Retinal pigment epithelial cell (primary cell): ENCODE measurements at regions not wholly inside any gene's neighbourhood (a gene's known extent, or its start where the extent isn't known, plus 50 kb on each side); places are given as distances from the start of the nearest gene placed in this dataset.

ENCODE experiments used
- DNase-seq: peaks from one replicate; pipeline ENCODE4 v3.0.0-alpha.2; 2010; ENCODE audit warnings: low read depth
- H3K4me3 ChIP-seq: 2 replicates; pipeline ENCODE4 v1.5.1; 2011; ENCODE audit warnings: mild to moderate bottlenecking, low read length, control low read depth, moderate library complexity
- TF ChIP-seq, protein P1 (sequence below): conservative IDR thresholded peaks from 2 replicates; pipeline ENCODE4 v1.5.1; 2011; ENCODE audit warnings: low read depth, low read length, control low read depth, inconsistent platforms

DNA sequence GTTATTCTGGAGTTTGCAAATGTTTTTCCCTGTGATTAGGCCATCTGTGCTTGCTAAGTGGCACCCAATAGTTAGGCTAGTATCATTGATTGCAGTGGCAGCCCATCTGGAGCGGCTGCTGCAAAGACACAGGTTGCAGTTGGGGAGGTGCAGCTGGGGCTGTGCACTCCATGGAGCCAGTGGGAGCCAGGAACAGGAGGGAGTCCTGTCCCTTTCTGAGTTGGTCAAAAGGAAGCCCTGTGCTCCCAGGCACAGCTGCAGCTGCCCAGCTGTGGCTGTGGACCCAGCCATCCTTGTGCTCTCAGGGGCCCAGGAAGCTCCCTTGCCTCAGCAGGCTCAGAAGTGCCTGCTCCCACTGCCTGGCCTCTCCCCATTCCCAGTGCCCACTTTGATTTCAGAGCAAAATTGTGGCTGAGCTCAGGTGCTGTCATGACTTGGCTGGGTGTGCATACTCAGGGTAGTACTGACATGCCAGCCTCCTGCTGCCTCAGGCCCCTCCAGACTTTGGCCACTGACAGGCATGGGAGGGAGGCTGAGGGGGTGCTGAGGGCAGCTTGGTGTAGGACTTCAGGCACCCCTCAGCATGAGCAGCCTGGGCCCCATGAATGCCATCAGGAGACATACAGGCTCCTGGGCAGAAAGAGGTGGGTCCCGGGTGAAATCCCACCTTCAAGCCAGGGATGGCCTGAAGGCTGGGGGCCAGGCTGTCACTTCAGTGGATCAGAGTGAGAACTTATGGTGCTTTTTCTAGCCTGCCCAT, 270.6 kb downstream of the PCDH20 start:
- no peak for DNase-seq

DNA sequence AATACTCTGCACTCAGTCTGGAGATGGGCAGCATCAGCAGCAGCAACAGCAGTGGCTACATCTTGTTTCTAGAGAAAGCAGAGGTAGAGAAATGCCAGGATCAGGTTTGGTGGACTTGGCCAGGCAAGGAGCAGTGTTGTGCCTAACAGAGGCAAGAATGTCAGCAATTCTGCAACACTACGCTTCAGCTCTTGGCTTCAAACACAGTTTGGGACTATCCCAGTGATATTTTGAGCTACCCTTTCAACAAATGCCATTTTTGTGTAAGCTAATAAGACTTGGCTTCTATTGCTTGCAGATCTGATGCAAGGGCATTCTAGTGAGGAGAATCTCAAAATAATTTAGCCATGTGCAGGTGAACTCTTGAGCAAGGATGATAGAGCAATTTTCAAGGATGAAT, 271.3 kb downstream of the PCDH20 start:
- H3K4me3 ChIP-seq: no peak overlapping the region
- TF ChIP-seq, protein P1, sequence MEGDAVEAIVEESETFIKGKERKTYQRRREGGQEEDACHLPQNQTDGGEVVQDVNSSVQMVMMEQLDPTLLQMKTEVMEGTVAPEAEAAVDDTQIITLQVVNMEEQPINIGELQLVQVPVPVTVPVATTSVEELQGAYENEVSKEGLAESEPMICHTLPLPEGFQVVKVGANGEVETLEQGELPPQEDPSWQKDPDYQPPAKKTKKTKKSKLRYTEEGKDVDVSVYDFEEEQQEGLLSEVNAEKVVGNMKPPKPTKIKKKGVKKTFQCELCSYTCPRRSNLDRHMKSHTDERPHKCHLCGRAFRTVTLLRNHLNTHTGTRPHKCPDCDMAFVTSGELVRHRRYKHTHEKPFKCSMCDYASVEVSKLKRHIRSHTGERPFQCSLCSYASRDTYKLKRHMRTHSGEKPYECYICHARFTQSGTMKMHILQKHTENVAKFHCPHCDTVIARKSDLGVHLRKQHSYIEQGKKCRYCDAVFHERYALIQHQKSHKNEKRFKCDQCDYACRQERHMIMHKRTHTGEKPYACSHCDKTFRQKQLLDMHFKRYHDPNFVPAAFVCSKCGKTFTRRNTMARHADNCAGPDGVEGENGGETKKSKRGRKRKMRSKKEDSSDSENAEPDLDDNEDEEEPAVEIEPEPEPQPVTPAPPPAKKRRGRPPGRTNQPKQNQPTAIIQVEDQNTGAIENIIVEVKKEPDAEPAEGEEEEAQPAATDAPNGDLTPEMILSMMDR: no peak
- no peak for DNase-seq

More for the DNA sequence above, 270.6 kb downstream of the PCDH20 start:
- TF ChIP-seq, protein P1: no peak
- H3K4me3 ChIP-seq: no peak overlapping the region

DNA sequence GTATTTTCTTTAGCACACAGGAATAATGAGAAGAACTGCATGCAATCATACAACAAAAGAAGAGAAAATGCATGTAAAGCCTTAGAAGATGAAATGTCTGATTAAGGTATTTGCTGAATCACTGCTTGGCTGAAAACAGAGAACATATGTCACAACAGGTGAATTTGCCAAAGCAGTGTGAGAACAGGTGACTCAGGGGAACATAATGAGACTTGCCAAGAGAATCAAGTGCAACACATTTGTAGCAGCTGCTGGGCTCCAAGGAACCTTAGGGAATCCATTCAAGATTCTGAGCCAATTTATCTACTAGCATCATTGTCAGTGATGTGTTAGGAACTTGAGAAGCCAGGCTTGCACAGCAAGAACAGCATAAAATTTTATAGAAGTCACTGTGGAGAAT, 273.1 kb downstream of the PCDH20 start:
- DNase-seq: peak; percentile 4
- no peak overlapping the region for H3K4me3 ChIP-seq
- TF ChIP-seq, protein P1: no peak

DNA sequence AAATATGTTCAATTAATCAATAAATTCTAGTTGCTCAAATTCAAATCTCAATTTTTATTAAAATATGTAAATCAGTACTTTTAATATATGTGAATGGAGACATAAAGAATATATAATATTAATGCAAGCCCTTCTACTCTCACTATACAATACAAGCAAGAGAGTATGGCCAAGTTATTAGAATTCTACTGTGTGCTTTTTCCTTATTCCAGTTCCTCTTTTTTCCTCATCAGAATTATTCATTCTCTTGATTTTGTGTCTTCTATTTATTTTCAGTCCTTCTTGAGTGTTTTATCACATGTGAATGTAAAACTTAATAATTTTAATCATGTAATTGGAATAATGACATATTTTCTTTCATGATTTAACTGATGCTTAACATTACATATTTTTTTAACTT, 276.8 kb downstream of the PCDH20 start:
- H3K4me3 ChIP-seq: no peak overlapping the region
- TF ChIP-seq, protein P1: no peak
- no peak for DNase-seq

DNA sequence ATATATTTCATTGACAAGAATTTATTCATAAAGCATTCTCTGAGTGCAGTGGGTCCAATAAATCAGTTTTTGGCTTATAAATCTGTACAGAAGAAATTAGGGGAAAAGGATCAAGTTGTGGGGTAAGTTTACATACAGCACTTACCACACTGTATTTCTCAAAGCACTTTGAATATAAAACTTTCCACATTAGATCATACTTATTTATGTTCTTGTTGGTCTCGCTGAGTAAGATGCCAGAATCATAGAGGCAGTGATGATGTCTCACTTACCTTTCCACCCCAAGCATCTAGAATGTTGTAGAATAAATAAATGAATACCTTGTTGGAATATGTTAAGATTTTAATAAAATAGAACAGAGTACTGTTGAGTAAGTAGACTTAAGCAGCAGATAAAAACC, 279.1 kb downstream of the PCDH20 start:
- no peak overlapping the region for H3K4me3 ChIP-seq
- TF ChIP-seq, protein P1: no peak
- no peak for DNase-seq

DNA sequence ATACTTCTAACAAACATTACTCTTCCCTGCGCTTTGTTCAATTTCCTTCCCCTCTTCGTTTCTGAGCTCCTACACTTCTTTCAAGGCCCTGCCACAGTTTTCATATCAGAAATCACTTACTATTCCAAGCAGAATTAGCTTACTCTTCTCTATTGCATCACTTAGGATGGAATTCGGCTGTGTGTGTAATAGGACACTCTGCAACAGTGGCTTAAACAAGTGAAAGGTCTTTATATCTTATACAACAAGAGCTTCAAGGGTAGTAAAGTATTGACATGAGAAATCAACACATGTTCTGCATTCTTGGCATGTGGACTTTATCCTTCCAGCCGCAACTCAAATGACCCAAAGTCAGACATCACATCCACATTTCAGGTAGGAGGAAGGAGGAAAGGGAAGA, 279.6 kb downstream of the PCDH20 start:
- no peak overlapping the region for H3K4me3 ChIP-seq
- peak; percentile 2 for DNase-seq
- TF ChIP-seq, protein P1: no peak

DNA sequence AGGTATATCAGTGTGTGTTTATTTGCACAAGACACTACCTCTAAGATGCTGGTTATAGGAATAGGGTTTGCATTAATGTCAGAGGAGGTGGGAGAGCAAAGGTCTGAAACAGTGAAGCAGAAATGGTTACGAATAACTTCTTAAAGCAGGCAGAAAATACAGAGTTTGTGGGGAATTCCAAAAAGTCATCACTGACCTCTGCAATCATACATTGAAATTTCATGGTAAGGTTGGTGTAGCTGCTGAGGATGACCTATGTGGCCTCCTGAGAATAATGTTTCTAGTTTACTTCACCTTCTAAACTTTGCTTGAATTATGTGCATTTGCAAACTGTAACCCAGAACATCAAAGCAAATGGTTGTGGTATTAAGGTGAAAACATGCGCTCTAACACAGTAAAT, 280.1 kb downstream of the PCDH20 start:
- TF ChIP-seq, protein P1: no peak
- H3K4me3 ChIP-seq: no peak overlapping the region
- no peak for DNase-seq
